OCI-LY7 (cell line): ENCODE measurements at regions not wholly inside any gene's neighbourhood (a gene's known extent, or its start where the extent isn't known, plus 50 kb on each side); places are given as distances from the start of the nearest gene placed in this dataset.

Experiments used
- BruUV-seq: library from RNA; stranded (reverse); fragments of 400-500 nt; replicated peaks from 2 replicates; lab custom pipeline; 2021; lab: Mats Ljungman, UMichigan
- CTCF ChIA-PET: fragments of 300-600 bp; sonication (Branson Sonifier 250); formaldehyde crosslinking; loops from one replicate; lab custom pipeline; 2022; ENCODE audit warnings: antibody characterized with exemption; ENCODE audit not compliant: unreplicated experiment; lab: Charles Lee
- POLR2A ChIA-PET: fragments of 300-600 bp; sonication (Branson Sonifier 250); formaldehyde crosslinking; loops from one replicate; lab custom pipeline; 2022; ENCODE audit warnings: antibody characterized with exemption; lab: Charles Lee
- DNase-seq: peaks from one replicate; pipeline ENCODE4 v3.0.0-alpha.2; 2015; ENCODE audit warnings: low spot score
- H2AFZ ChIP-seq: fragments of 200-600 bp; sonication (generic), shearing (Covaris generic); 2 replicates; pipeline ENCODE4 v1.6.1; 2014; ENCODE audit warnings: mild to moderate bottlenecking, antibody characterized with exemption, low read length, moderate library complexity
- H3K27ac ChIP-seq: fragments of 200-600 bp; sonication (generic); 2 replicates; pipeline ENCODE4 v1.5.1; 2014; ENCODE audit warnings: mixed run types, low read depth, mild to moderate bottlenecking, moderate library complexity, low read length, inconsistent platforms; ENCODE audit not compliant: poor library complexity, severe bottlenecking
- H3K36me3 ChIP-seq: fragments of 200-600 bp; sonication (generic); 2 replicates; pipeline ENCODE4 v1.6.1; 2014; ENCODE audit warnings: mild to moderate bottlenecking, antibody characterized with exemption, low read length, moderate library complexity, mixed read lengths; ENCODE audit not compliant: insufficient read depth
- H3K4me1 ChIP-seq: fragments of 200-600 bp; sonication (generic); 2 replicates; pipeline ENCODE4 v1.5.1; 2014; ENCODE audit warnings: mild to moderate bottlenecking, low read length; ENCODE audit not compliant: insufficient read depth, poor library complexity, severe bottlenecking
- H3K4me2 ChIP-seq: fragments of 200-600 bp; sonication (generic); 2 replicates; pipeline ENCODE4 v1.6.1; 2014; ENCODE audit warnings: mild to moderate bottlenecking, low read length
- H3K4me3 ChIP-seq: fragments of 200-600 bp; sonication (generic); 2 replicates; pipeline ENCODE4 v1.5.1; 2014; ENCODE audit warnings: mild to moderate bottlenecking, low read depth, low read length; ENCODE audit not compliant: poor library complexity, severe bottlenecking
- H3K79me2 ChIP-seq: fragments of 200-600 bp; sonication (generic); 2 replicates; pipeline ENCODE4 v1.6.1; 2016; ENCODE audit warnings: low read depth, mild to moderate bottlenecking, low read length, moderate library complexity, mixed read lengths; ENCODE audit not compliant: insufficient read depth
- H3K9me2 ChIP-seq: fragments of 200-600 bp; sonication (generic); 2 replicates; pipeline ENCODE4 v1.6.1; 2016; ENCODE audit warnings: mild to moderate bottlenecking, low read length, mixed read lengths; ENCODE audit not compliant: insufficient read depth
- H3K9me3 ChIP-seq: fragments of 200-600 bp; sonication (generic); 2 replicates; pipeline ENCODE4 v1.6.1; 2014; ENCODE audit warnings: mild to moderate bottlenecking, mixed run types, low read length, mixed read lengths
- H4K20me1 ChIP-seq: fragments of 200-600 bp; sonication (generic); 2 replicates; pipeline ENCODE4 v1.6.1; 2014; ENCODE audit warnings: mild to moderate bottlenecking, antibody characterized with exemption, low read length, moderate library complexity, mixed read lengths; ENCODE audit not compliant: insufficient read depth
- EZH2phosphoT487 ChIP-seq: fragments of 200-600 bp; sonication (generic); IDR thresholded peaks from 2 replicates; pipeline ENCODE4 v1.6.1; 2018; ENCODE audit warnings: low read depth, borderline replicate concordance, mild to moderate bottlenecking, mixed run types, antibody characterized with exemption, low read length, moderate library complexity, mixed read lengths
- intact Hi-C: fragments of 100-400 bp; cut with micrococcal nuclease; formaldehyde crosslinking; loops from one replicate; pipeline ENCODE4 v1.10.0; 2022; ENCODE audit not compliant: unreplicated experiment
- TF ChIP-seq, protein P1 (sequence below): fragments of 200-600 bp; sonication (generic); conservative IDR thresholded peaks from 2 replicates; pipeline ENCODE4 v1.5.1; 2014; ENCODE audit warnings: mild to moderate bottlenecking, antibody characterized with exemption, low read length, moderate library complexity, mixed read lengths

DNA sequence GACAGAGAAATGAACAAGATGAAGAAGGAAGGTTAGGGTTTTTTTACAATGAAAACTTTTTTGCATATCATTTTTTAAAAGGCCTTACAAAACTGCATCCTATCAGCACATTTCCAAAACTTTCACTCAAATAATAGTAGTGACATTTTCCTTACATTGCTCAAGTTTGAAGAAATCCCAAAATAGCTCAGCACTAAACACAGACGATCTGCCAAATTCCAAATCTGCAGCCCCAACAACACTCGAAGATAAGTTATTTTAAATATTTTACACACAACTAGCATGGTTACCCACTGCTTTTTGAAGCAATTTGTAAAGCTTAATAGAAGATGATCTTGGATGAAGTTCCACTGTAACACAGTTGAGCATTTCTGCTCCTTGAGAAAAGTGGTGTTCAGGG is 535.6 kb upstream of the ALCAM start:
- Histone ChIP-seq H3K36me3 (no peaks in the 10 kb centered on the region), H2AFZ (no peak overlapping the region), H3K79me2 (no peaks in the 10 kb centered on the region), H4K20me1 (no peaks in the 10 kb centered on the region), H3K9me3 (no peaks in the 10 kb centered on the region), H3K4me1 (no peaks in the 10 kb centered on the region), H3K4me2 (no peak overlapping the region), H3K27ac (no peak overlapping the region), H3K4me3 (no peak overlapping the region), H3K9me2 (no peaks in the 10 kb centered on the region)
- ChIA-PET CTCF (no interaction called here), POLR2A (interaction anchor here (0.5 to 0.7 kb wide), 4 partner anchors 15 to 1077 kb away, joined by 3 to 4 read pairs (median 4); no protein-coding TSS in a partner anchor)
- no peak for TF ChIP-seq EZH2phosphoT487
- TF ChIP-seq, protein P1, sequence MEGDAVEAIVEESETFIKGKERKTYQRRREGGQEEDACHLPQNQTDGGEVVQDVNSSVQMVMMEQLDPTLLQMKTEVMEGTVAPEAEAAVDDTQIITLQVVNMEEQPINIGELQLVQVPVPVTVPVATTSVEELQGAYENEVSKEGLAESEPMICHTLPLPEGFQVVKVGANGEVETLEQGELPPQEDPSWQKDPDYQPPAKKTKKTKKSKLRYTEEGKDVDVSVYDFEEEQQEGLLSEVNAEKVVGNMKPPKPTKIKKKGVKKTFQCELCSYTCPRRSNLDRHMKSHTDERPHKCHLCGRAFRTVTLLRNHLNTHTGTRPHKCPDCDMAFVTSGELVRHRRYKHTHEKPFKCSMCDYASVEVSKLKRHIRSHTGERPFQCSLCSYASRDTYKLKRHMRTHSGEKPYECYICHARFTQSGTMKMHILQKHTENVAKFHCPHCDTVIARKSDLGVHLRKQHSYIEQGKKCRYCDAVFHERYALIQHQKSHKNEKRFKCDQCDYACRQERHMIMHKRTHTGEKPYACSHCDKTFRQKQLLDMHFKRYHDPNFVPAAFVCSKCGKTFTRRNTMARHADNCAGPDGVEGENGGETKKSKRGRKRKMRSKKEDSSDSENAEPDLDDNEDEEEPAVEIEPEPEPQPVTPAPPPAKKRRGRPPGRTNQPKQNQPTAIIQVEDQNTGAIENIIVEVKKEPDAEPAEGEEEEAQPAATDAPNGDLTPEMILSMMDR = no peak
- intact Hi-C loops = no loop called here
- BruUV-seq = no TSS peak
- DNase-seq = no peak

DNA sequence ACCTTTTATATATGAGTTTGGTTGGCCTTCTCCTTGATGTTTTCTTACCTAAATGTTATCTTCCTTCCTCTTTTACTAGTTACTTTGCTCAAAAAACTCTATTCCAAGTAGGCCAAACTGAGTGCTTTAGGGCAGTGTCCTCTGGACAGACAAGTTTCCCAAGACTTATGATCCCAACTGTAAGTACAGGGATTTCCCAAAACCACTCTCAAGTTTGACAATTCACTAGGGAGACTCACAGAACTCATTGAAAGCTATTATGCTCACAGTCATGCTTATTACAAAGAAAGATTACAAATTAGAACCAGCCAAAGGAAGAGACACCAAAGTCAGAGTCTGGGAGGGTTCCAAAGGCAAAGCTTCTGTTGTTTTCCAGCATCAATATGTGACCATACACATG is 534.2 kb upstream of the ALCAM start:
- no peaks in the 10 kb centered on the region for H4K20me1 ChIP-seq
- no peaks in the 10 kb centered on the region for H3K4me1 ChIP-seq
- no peak overlapping the region for H3K27ac ChIP-seq
- no peaks in the 10 kb centered on the region for H3K79me2 ChIP-seq
- no TSS peak for BruUV-seq
- no peak overlapping the region for H2AFZ ChIP-seq
- H3K9me2 ChIP-seq = no peaks in the 10 kb centered on the region
- DNase-seq = no peak
- H3K9me3 ChIP-seq = no peaks in the 10 kb centered on the region
- ChIA-PET CTCF (no interaction called here), POLR2A (no interaction called here)
- H3K36me3 ChIP-seq = no peaks in the 10 kb centered on the region
- H3K4me2 ChIP-seq = no peak overlapping the region
- TF ChIP-seq, protein P1 = no peak
- no peak for TF ChIP-seq EZH2phosphoT487
- intact Hi-C loops = no loop called here
- H3K4me3 ChIP-seq = no peak overlapping the region

DNA sequence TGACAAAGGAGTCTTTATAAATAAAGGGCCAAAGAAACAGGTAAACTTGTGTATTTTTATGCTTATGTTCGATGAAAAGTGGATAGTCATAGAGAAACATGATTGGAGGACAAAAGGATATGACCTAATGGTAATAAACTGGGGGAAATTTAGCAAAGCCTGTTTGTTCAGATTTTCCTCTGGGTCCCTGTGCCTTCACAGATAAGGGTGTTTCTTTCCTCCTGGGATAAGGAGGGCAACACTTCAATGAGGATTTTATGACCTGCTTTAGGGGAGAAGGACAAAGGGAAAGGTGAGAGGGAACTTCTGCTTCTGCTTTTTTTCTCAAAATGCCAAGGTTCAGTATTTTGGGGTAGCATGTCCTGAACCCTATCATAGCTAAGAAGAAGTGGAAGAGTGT is 531.3 kb upstream of the ALCAM start:
- Histone ChIP-seq H3K4me1 (no peaks in the 10 kb centered on the region), H3K9me3 (no peaks in the 10 kb centered on the region), H3K9me2 (no peaks in the 10 kb centered on the region), H4K20me1 (no peaks in the 10 kb centered on the region), H3K4me2 (no peak overlapping the region), H3K36me3 (no peaks in the 10 kb centered on the region), H2AFZ (no peak overlapping the region), H3K27ac (no peak overlapping the region), H3K79me2 (no peaks in the 10 kb centered on the region), H3K4me3 (no peak overlapping the region)
- intact Hi-C loops = no loop called here
- TF ChIP-seq EZH2phosphoT487 = no peak
- TF ChIP-seq, protein P1 = no peak
- CTCF ChIA-PET = no interaction called here
- DNase-seq = no peak
- BruUV-seq = no TSS peak
- POLR2A ChIA-PET = no interaction called here
